Neural progenitor cell (in vitro differentiated cells): ENCODE measurements at regions not wholly inside any gene's neighbourhood (a gene's known extent, or its start where the extent isn't known, plus 50 kb on each side); places are given as distances from the start of the nearest gene placed in this dataset.

Experiments used
- DNase-seq: peaks from one replicate; pipeline ENCODE4 v3.0.0-alpha.2; 2016; ENCODE audit warnings: low spot score
- H2AFZ ChIP-seq: fragments of 200-600 bp; sonication (generic); replicated peaks from 2 replicates; pipeline ENCODE4 v1.6.1; 2016; ENCODE audit warnings: antibody characterized with exemption
- H3F3A ChIP-seq: fragments of 200-600 bp; sonication (generic); 2 replicates; pipeline ENCODE4 v1.6.1; 2016; ENCODE audit warnings: antibody characterized with exemption, low read depth
- H3K27ac ChIP-seq: fragments of 200-600 bp; sonication (generic); 2 replicates; pipeline ENCODE4 v1.5.1; 2016; ENCODE audit warnings: mild to moderate bottlenecking
- H3K27me3 ChIP-seq: fragments of 200-600 bp; sonication (generic); 2 replicates; pipeline ENCODE4 v1.6.1; 2016; ENCODE audit warnings: mild to moderate bottlenecking, moderate library complexity
- H3K36me3 ChIP-seq: fragments of 200-600 bp; sonication (generic); 2 replicates; pipeline ENCODE4 v1.5.1; 2016
- H3K4me1 ChIP-seq: fragments of 200-600 bp; sonication (generic); 2 replicates; pipeline ENCODE4 v1.6.1; 2016; ENCODE audit warnings: mixed run types
- H3K4me2 ChIP-seq: fragments of 200-600 bp; sonication (generic); 2 replicates; pipeline ENCODE4 v1.6.1; 2016
- H3K4me3 ChIP-seq: fragments of 200-600 bp; sonication (generic); 2 replicates; pipeline ENCODE4 v1.5.1; 2016
- H3K79me2 ChIP-seq: fragments of 200-600 bp; sonication (generic); 2 replicates; pipeline ENCODE4 v1.6.1; 2016; ENCODE audit warnings: low read depth
- H3K9ac ChIP-seq: fragments of 200-600 bp; sonication (generic); 2 replicates; pipeline ENCODE4 v1.6.1; 2016
- H3K9me3 ChIP-seq: fragments of 200-600 bp; sonication (generic); 2 replicates; pipeline ENCODE4 v1.5.1; 2016; ENCODE audit warnings: low read depth
- H4K20me1 ChIP-seq: fragments of 200-600 bp; sonication (generic); 2 replicates; pipeline ENCODE4 v1.6.1; 2016; ENCODE audit warnings: low read depth
- H3K27ac Mint-ChIP-seq: 3 replicates; pipeline ENCODE4 v1.8.0; 2021; ENCODE audit warnings: mixed read lengths
- H3K27me3 Mint-ChIP-seq: 2 replicates; pipeline ENCODE4 v1.8.0; 2022; ENCODE audit warnings: low read depth, mild to moderate bottlenecking, inconsistent platforms, moderate library complexity, mixed read lengths; ENCODE audit not compliant: insufficient read depth
- H3K36me3 Mint-ChIP-seq: 3 replicates; pipeline ENCODE4 v1.8.0; 2021; ENCODE audit warnings: mixed read lengths
- H3K4me1 Mint-ChIP-seq: 3 replicates; pipeline ENCODE4 v1.8.0; 2021; ENCODE audit warnings: mixed read lengths
- H3K4me3 Mint-ChIP-seq: 3 replicates; pipeline ENCODE4 v1.8.0; 2021; ENCODE audit warnings: mild to moderate bottlenecking, moderate library complexity, mixed read lengths
- H3K9me3 Mint-ChIP-seq: 3 replicates; pipeline ENCODE4 v1.8.0; 2020; ENCODE audit warnings: mixed read lengths
- CTCF ChIP-seq: fragments of 200-600 bp; sonication (generic); IDR thresholded peaks from 2 replicates; pipeline ENCODE4 v1.5.1; 2017; ENCODE audit warnings: antibody characterized with exemption, mild to moderate bottlenecking
- EZH2 ChIP-seq: fragments of 200-600 bp; sonication (generic); IDR thresholded peaks from 2 replicates; pipeline ENCODE4 v1.6.1; 2017; ENCODE audit warnings: antibody characterized with exemption, mild to moderate bottlenecking, moderate library complexity
- EZH2phosphoT487 ChIP-seq: fragments of 200-600 bp; sonication (generic); IDR thresholded peaks from 2 replicates; pipeline ENCODE4 v1.6.1; 2017; ENCODE audit warnings: antibody characterized with exemption

GRCh38 chr10:43857931-43858315 lies 209.2 kb upstream of the ZNF32 start:
- H3K4me1 ChIP-seq: no peaks in the 10 kb centered on the region
- H3K36me3 ChIP-seq: no peaks in the 10 kb centered on the region
- H3K9ac ChIP-seq: no peak overlapping the region
- H3K4me2 ChIP-seq: no peak overlapping the region
- no peak for DNase-seq
- Mint-ChIP-seq H3K4me1 (no peaks in the 10 kb centered on the region), H3K27me3 (peaks cover 6% of the 10 kb centered on the region), H3K4me3 (no peak overlapping the region), H3K27ac (no peak overlapping the region), H3K9me3 (no peaks in the 10 kb centered on the region), H3K36me3 (no peaks in the 10 kb centered on the region)
- no peak overlapping the region for H3K4me3 ChIP-seq
- no peaks in the 10 kb centered on the region for H4K20me1 ChIP-seq
- H3K9me3 ChIP-seq: no peaks in the 10 kb centered on the region
- no peak for TF ChIP-seq EZH2phosphoT487
- TF ChIP-seq CTCF: no peak
- TF ChIP-seq EZH2: no peak
- no peaks in the 10 kb centered on the region for H3K27me3 ChIP-seq
- H3K27ac ChIP-seq: no peak overlapping the region
- no peak overlapping the region for H2AFZ ChIP-seq
- H3K79me2 ChIP-seq: no peaks in the 10 kb centered on the region
- H3F3A ChIP-seq: no peaks in the 10 kb centered on the region

GRCh38 chr10:43857206-43857930 lies 208.7 kb upstream of the ZNF32 start:
- Histone ChIP-seq H3K36me3 (no peaks in the 10 kb centered on the region), H3K4me3 (no peak overlapping the region), H3F3A (no peaks in the 10 kb centered on the region), H3K79me2 (no peaks in the 10 kb centered on the region), H3K27me3 (no peaks in the 10 kb centered on the region), H4K20me1 (no peaks in the 10 kb centered on the region), H3K9me3 (no peaks in the 10 kb centered on the region), H3K9ac (no peak overlapping the region), H2AFZ (no peak overlapping the region), H3K27ac (no peak overlapping the region), H3K4me2 (no peak overlapping the region), H3K4me1 (no peaks in the 10 kb centered on the region)
- H3K27me3 Mint-ChIP-seq: peaks cover 7% of the 10 kb centered on the region
- no peaks in the 10 kb centered on the region for H3K4me1 Mint-ChIP-seq
- no peak for TF ChIP-seq CTCF
- TF ChIP-seq EZH2phosphoT487: no peak
- no peak for TF ChIP-seq EZH2
- DNase-seq: no peak
- no peak overlapping the region for H3K27ac Mint-ChIP-seq
- no peak overlapping the region for H3K4me3 Mint-ChIP-seq
- no peaks in the 10 kb centered on the region for H3K9me3 Mint-ChIP-seq
- no peaks in the 10 kb centered on the region for H3K36me3 Mint-ChIP-seq

GRCh38 chr10:43856299-43856698 lies 207.6 kb upstream of the ZNF32 start:
- no peak for DNase-seq
- Histone ChIP-seq H3K9me3 (no peaks in the 10 kb centered on the region), H3K9ac (no peak overlapping the region), H3F3A (no peaks in the 10 kb centered on the region), H3K27ac (no peak overlapping the region), H3K4me1 (no peaks in the 10 kb centered on the region), H3K36me3 (no peaks in the 10 kb centered on the region), H3K4me3 (no peak overlapping the region), H3K27me3 (no peaks in the 10 kb centered on the region), H3K4me2 (no peak overlapping the region), H3K79me2 (no peaks in the 10 kb centered on the region), H4K20me1 (no peaks in the 10 kb centered on the region), H2AFZ (no peak overlapping the region)
- H3K27ac Mint-ChIP-seq: no peak overlapping the region
- no peaks in the 10 kb centered on the region for H3K36me3 Mint-ChIP-seq
- H3K4me3 Mint-ChIP-seq: no peak overlapping the region
- H3K9me3 Mint-ChIP-seq: no peaks in the 10 kb centered on the region
- H3K4me1 Mint-ChIP-seq: no peaks in the 10 kb centered on the region
- peaks cover 7% of the 10 kb centered on the region for H3K27me3 Mint-ChIP-seq
- TF ChIP-seq EZH2 (no peak), EZH2phosphoT487 (no peak), CTCF (no peak)
